IMR-90 (cell line): ENCODE measurements at regions not wholly inside any gene's neighbourhood (a gene's known extent, or its start where the extent isn't known, plus 50 kb on each side); places are given as distances from the start of the nearest gene placed in this dataset.

Experiments used
- ATAC-seq: fragments of 200-7000 bp; cut with Tn5 transposase; 2 replicates; pipeline ENCODE4 v1.9.1; 2020; ENCODE audit warnings: low read depth, mild to moderate bottlenecking, moderate library complexity
- BruUV-seq: library from RNA; stranded (reverse); fragments of 400-500 nt; replicated peaks from 2 replicates; lab custom pipeline; 2021; lab: Mats Ljungman, UMichigan
- CTCF ChIA-PET: fragments of 300-600 bp; formaldehyde crosslinking; extraction: SDS; loops from one replicate; lab custom pipeline; 2021; ENCODE audit warnings: antibody characterized with exemption; lab: Yijun Ruan, JAX
- POLR2A ChIA-PET: fragments of 300-600 bp; sonication (Branson Sonifier 250); formaldehyde crosslinking; loops from one replicate; lab custom pipeline; 2022; ENCODE audit warnings: antibody characterized with exemption; ENCODE audit not compliant: unreplicated experiment; lab: Charles Lee
- DNase-seq: peaks from one replicate; pipeline ENCODE4 v3.0.0; 2013
- H2AFZ ChIP-seq: replicated peaks from 2 replicates; pipeline ENCODE3; 2013; ENCODE audit warnings: low read length, mild to moderate bottlenecking; ENCODE audit not compliant: poor library complexity
- H2AK5ac ChIP-seq: 2 replicates; pipeline ENCODE4 v1.6.1; 2013; ENCODE audit warnings: low read depth, low read length, inconsistent platforms
- H2AK9ac ChIP-seq: replicated peaks from 2 replicates; pipeline ENCODE3; 2013; ENCODE audit warnings: mild to moderate bottlenecking, low read depth, low read length, moderate library complexity; ENCODE audit not compliant: poor library complexity
- H2BK120ac ChIP-seq: 2 replicates; pipeline ENCODE4 v1.6.1; 2013; ENCODE audit warnings: low read depth, low read length, inconsistent platforms
- H2BK15ac ChIP-seq: 3 replicates; pipeline ENCODE4 v1.6.1; 2013; ENCODE audit warnings: low read depth, low read length, inconsistent platforms
- H2BK20ac ChIP-seq: 2 replicates; pipeline ENCODE4 v1.6.1; 2013; ENCODE audit warnings: low read depth, mild to moderate bottlenecking, inconsistent platforms, low read length, moderate library complexity
- H2BK5ac ChIP-seq: 2 replicates; pipeline ENCODE4 v1.6.1; 2013; ENCODE audit warnings: mild to moderate bottlenecking, low read depth, low read length, inconsistent platforms; ENCODE audit not compliant: poor library complexity, severe bottlenecking
- H3K14ac ChIP-seq: replicated peaks from 2 replicates; pipeline ENCODE4 v1.6.1; 2013; ENCODE audit warnings: low read depth, low read length, inconsistent platforms
- H3K18ac ChIP-seq: 2 replicates; pipeline ENCODE4 v1.6.1; 2013; ENCODE audit warnings: low read depth, low read length, control low read depth
- H3K23ac ChIP-seq: 2 replicates; pipeline ENCODE4 v1.6.1; 2013; ENCODE audit warnings: low read depth, low read length, inconsistent platforms
- H3K27ac ChIP-seq: 2 replicates; pipeline ENCODE4 v1.5.1; 2013; ENCODE audit warnings: mild to moderate bottlenecking, control low read depth, low read length; ENCODE audit not compliant: insufficient read depth
- H3K27me3 ChIP-seq: 2 replicates; pipeline ENCODE4 v1.6.1; 2013; ENCODE audit warnings: low read length; ENCODE audit not compliant: control insufficient read depth, insufficient read depth
- H3K36me3 ChIP-seq: 2 replicates; pipeline ENCODE4 v1.6.1; 2013; ENCODE audit warnings: low read length, mixed read lengths; ENCODE audit not compliant: control insufficient read depth, insufficient read depth
- H3K4ac ChIP-seq: 2 replicates; pipeline ENCODE4 v1.6.1; 2013; ENCODE audit warnings: low read depth, low read length, inconsistent platforms
- H3K4me1 ChIP-seq: 2 replicates; pipeline ENCODE4 v1.6.1; 2013; ENCODE audit warnings: low read length, mixed read lengths; ENCODE audit not compliant: control insufficient read depth, insufficient read depth
- H3K4me2 ChIP-seq: 2 replicates; pipeline ENCODE4 v1.6.1; 2013; ENCODE audit warnings: low read depth, mild to moderate bottlenecking, control low read depth, low read length, moderate library complexity
- H3K4me3 ChIP-seq: 2 replicates; pipeline ENCODE4 v1.5.1; 2013; ENCODE audit warnings: low read depth, mild to moderate bottlenecking, control low read depth, low read length, moderate library complexity; ENCODE audit not compliant: insufficient read depth
- H3K56ac ChIP-seq: 2 replicates; pipeline ENCODE4 v1.6.1; 2013; ENCODE audit warnings: low read length, inconsistent platforms; ENCODE audit not compliant: insufficient read depth; ENCODE audit errors: extremely low read depth
- H3K79me1 ChIP-seq, 2 experiments: 2 replicates each; pipeline ENCODE4 v1.6.1; 2013; ENCODE audit warnings: low read length in 2 of 2, inconsistent platforms in 1 of 2, low read depth in 1 of 2
- H3K9ac ChIP-seq: 2 replicates; pipeline ENCODE4 v1.6.1; 2013; ENCODE audit warnings: low read depth, low read length, control low read depth
- H3K9me1 ChIP-seq: 2 replicates; pipeline ENCODE4 v1.6.1; 2013; ENCODE audit warnings: low read length, inconsistent platforms; ENCODE audit not compliant: insufficient read depth
- H3K9me3 ChIP-seq: 2 replicates; pipeline ENCODE4 v1.6.1; 2013; ENCODE audit warnings: low read length; ENCODE audit not compliant: control insufficient read depth, insufficient read depth
- H4K20me1 ChIP-seq: 2 replicates; pipeline ENCODE4 v1.6.1; 2013; ENCODE audit warnings: low read length, inconsistent platforms; ENCODE audit not compliant: insufficient read depth
- H4K5ac ChIP-seq: 2 replicates; pipeline ENCODE4 v1.6.1; 2013; ENCODE audit warnings: mild to moderate bottlenecking, low read depth, low read length, control low read depth
- H4K8ac ChIP-seq, 2 experiments: 2 replicates each; pipeline ENCODE4 v1.6.1; 2013; ENCODE audit warnings: low read depth in 2 of 2, low read length in 2 of 2, control low read depth in 1 of 2, inconsistent platforms in 1 of 2
- H4K91ac ChIP-seq: 2 replicates; pipeline ENCODE4 v1.6.1; 2013; ENCODE audit warnings: low read depth, low read length, inconsistent platforms; ENCODE audit not compliant: insufficient read depth
- BHLHE40 ChIP-seq: fragments of 150-350 bp; IDR thresholded peaks from 2 replicates; pipeline ENCODE4 v1.6.1; 2016; ENCODE audit warnings: mild to moderate bottlenecking, low read depth, low read length
- MAFK ChIP-seq: IDR thresholded peaks from 2 replicates; pipeline ENCODE4 v1.6.1; 2012; ENCODE audit warnings: low read depth, low read length, improper control_type of control experiment
- MAZ ChIP-seq: IDR thresholded peaks from 2 replicates; pipeline ENCODE4 v1.6.1; 2012; ENCODE audit warnings: low read depth, mild to moderate bottlenecking, low read length, improper control_type of control experiment, moderate library complexity, borderline replicate concordance
- MXI1 ChIP-seq: IDR thresholded peaks from 2 replicates; pipeline ENCODE4 v1.6.1; 2012; ENCODE audit warnings: low read depth, mild to moderate bottlenecking, low read length, moderate library complexity, borderline replicate concordance
- NFE2L2 ChIP-seq: fragments of 150-350 bp; IDR thresholded peaks from 2 replicates; pipeline ENCODE4 v1.6.1; 2016; ENCODE audit warnings: low read depth, mild to moderate bottlenecking, low read length
- POLR2A ChIP-seq: IDR thresholded peaks from 2 replicates; pipeline ENCODE4 v1.6.1; 2012; ENCODE audit warnings: mild to moderate bottlenecking, low read depth, low read length
- RAD21 ChIP-seq: IDR thresholded peaks from 2 replicates; pipeline ENCODE4 v1.6.1; 2012; ENCODE audit warnings: low read length, improper control_type of control experiment
- RFX5 ChIP-seq: IDR thresholded peaks from 2 replicates; pipeline ENCODE4 v1.8.0; 2012; ENCODE audit warnings: low read depth, mild to moderate bottlenecking, low read length, moderate library complexity
- WGBS, 2 experiments: methylation state at CpG; one replicate each; pipeline versions ENCODE4 v1.1.5 to v1.1.7; 2013; ENCODE audit warnings: missing lambda C conversion rate in 2 of 2; ENCODE audit not compliant: insufficient read length in 1 of 2; ENCODE audit errors: extremely low coverage in 2 of 2; 5-methylcytosine and 5-hydroxymethylcytosine counted together
- dilution Hi-C: fragments of 300-500 bp; cut with HindIII; formaldehyde crosslinking; loops from one replicate; pipeline ENCODE4 v1.14.3; 2018; ENCODE audit warnings: low sequenced_read_pairs; ENCODE audit not compliant: unreplicated experiment
- in situ Hi-C: fragments of 300-500 bp; cut with MboI; formaldehyde crosslinking; loops from 3 replicates; pipeline ENCODE4 v1.14.3; 2019; ENCODE audit warnings: low sequenced_read_pairs, inconsistent platforms, mixed read lengths
- intact Hi-C: fragments of 100-400 bp; cut with micrococcal nuclease; formaldehyde crosslinking; loops from 2 replicates; pipeline ENCODE4 v1.10.0; 2022
- TF ChIP-seq, protein P1 (sequence below): conservative IDR thresholded peaks from 2 replicates; pipeline ENCODE4 v1.5.1; 2012; ENCODE audit warnings: mild to moderate bottlenecking, low read depth, low read length, improper control_type of control experiment
- TF ChIP-seq, protein P2 (sequence below): fragments of 150-350 bp; IDR thresholded peaks from 2 replicates; pipeline ENCODE4 v1.6.1; 2017; ENCODE audit warnings: mild to moderate bottlenecking, antibody characterized with exemption, low read length, low read depth
- TF ChIP-seq, protein P3 (sequence below): fragments of 150-350 bp; IDR thresholded peaks from 2 replicates; pipeline ENCODE4 v1.6.1; 2016; ENCODE audit warnings: low read depth, mild to moderate bottlenecking, low read length, moderate library complexity, borderline replicate concordance

DNA sequence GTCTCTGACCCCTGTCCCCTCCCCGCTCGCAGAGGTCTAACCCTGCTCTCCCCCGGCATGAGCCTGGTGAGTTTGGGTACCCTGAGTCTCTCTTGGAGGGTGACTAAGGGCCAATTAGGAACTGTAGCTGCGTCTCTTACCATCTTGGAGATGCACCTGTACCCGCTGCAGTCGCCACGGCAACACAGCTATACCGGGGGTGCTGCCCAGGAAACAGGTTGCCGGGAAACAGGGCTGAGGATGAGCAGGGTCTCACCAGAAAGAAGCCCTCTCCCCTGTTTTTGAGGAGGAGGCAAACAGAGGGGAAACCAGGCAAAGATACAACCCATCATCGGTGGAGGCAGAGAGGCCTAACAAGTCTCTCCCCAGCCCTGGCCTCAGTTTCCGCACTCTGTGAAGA lies 140.2 kb downstream of the TMEM132E start:
- no peak overlapping the region for H3K27ac ChIP-seq
- no peak overlapping the region for H4K91ac ChIP-seq
- ChIA-PET CTCF (no interaction called here), POLR2A (no interaction called here)
- H2BK20ac ChIP-seq = no peak overlapping the region
- ATAC-seq (no peak), DNase-seq (no peak)
- H3K9me1 ChIP-seq = no peaks in the 10 kb centered on the region
- dilution Hi-C loops (no loop called here), in situ Hi-C loops (no loop called here), intact Hi-C loops (no loop called here)
- no peaks in the 10 kb centered on the region for H3K4me1 ChIP-seq
- H2AFZ ChIP-seq = no peak overlapping the region
- no peaks in the 10 kb centered on the region for H3K27me3 ChIP-seq
- H2BK15ac ChIP-seq = no peak overlapping the region
- H2BK120ac ChIP-seq = no peak overlapping the region
- no peaks in the 10 kb centered on the region for H3K79me1 ChIP-seq
- no peak overlapping the region for H3K4me3 ChIP-seq
- H3K4ac ChIP-seq = no peak overlapping the region
- H4K5ac ChIP-seq = no peak overlapping the region
- H3K56ac ChIP-seq = no peak overlapping the region
- H3K23ac ChIP-seq = no peak overlapping the region
- no peak for TF ChIP-seq RAD21
- TF ChIP-seq, protein P1, sequence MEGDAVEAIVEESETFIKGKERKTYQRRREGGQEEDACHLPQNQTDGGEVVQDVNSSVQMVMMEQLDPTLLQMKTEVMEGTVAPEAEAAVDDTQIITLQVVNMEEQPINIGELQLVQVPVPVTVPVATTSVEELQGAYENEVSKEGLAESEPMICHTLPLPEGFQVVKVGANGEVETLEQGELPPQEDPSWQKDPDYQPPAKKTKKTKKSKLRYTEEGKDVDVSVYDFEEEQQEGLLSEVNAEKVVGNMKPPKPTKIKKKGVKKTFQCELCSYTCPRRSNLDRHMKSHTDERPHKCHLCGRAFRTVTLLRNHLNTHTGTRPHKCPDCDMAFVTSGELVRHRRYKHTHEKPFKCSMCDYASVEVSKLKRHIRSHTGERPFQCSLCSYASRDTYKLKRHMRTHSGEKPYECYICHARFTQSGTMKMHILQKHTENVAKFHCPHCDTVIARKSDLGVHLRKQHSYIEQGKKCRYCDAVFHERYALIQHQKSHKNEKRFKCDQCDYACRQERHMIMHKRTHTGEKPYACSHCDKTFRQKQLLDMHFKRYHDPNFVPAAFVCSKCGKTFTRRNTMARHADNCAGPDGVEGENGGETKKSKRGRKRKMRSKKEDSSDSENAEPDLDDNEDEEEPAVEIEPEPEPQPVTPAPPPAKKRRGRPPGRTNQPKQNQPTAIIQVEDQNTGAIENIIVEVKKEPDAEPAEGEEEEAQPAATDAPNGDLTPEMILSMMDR = no peak
- no peak for TF ChIP-seq BHLHE40
- no peak for TF ChIP-seq MAZ
- TF ChIP-seq, protein P2, sequence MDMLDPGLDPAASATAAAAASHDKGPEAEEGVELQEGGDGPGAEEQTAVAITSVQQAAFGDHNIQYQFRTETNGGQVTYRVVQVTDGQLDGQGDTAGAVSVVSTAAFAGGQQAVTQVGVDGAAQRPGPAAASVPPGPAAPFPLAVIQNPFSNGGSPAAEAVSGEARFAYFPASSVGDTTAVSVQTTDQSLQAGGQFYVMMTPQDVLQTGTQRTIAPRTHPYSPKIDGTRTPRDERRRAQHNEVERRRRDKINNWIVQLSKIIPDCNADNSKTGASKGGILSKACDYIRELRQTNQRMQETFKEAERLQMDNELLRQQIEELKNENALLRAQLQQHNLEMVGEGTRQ = no peak
- TF ChIP-seq, protein P3, sequence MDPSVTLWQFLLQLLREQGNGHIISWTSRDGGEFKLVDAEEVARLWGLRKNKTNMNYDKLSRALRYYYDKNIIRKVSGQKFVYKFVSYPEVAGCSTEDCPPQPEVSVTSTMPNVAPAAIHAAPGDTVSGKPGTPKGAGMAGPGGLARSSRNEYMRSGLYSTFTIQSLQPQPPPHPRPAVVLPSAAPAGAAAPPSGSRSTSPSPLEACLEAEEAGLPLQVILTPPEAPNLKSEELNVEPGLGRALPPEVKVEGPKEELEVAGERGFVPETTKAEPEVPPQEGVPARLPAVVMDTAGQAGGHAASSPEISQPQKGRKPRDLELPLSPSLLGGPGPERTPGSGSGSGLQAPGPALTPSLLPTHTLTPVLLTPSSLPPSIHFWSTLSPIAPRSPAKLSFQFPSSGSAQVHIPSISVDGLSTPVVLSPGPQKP = no peak
- TF ChIP-seq MXI1 = no peak
- no peak for TF ChIP-seq POLR2A
- TF ChIP-seq RFX5 = no peak
- no peak for TF ChIP-seq NFE2L2
- no peak for TF ChIP-seq MAFK
- no peak overlapping the region for H3K4me2 ChIP-seq
- no peak overlapping the region for H2AK5ac ChIP-seq
- WGBS, 2 experiments = 80% methylated on average over 2 of the region's 11 CpGs; no CpG with 5 or more reads in 1 of the 2 experiments
- no peak overlapping the region for H3K9ac ChIP-seq
- no peaks in the 10 kb centered on the region for H4K20me1 ChIP-seq
- H2AK9ac ChIP-seq = no peak overlapping the region
- H3K18ac ChIP-seq = no peak overlapping the region
- no peak overlapping the region for H3K14ac ChIP-seq
- no peaks in the 10 kb centered on the region for H3K36me3 ChIP-seq
- H4K8ac ChIP-seq = no peak overlapping the region
- BruUV-seq = no TSS peak
- no peaks in the 10 kb centered on the region for H3K9me3 ChIP-seq
- no peak overlapping the region for H2BK5ac ChIP-seq
